ENCODE measurements at regions not wholly inside any gene's neighbourhood (a gene's known extent, or its start where the extent isn't known, plus 50 kb on each side); places are given as distances from the start of the nearest gene placed in this dataset.
"Not testable (repeated sequence)": the region's sequence is repeated elsewhere in the genome, so short reads cannot be mapped to it uniquely, and the experiment has no call there.

GRCh38 chr21:17101696-17102095 is 411.1 kb upstream of the CXADR start:
- no peaks in the 10 kb centered on the region for H3K4me1 Mint-ChIP-seq (ENCODE audit: low read depth)
- no peaks in the 10 kb centered on the region for H3K27me3 Mint-ChIP-seq
- ATAC-seq (no peak), DNase-seq (no peak)
- ChIA-PET POLR2A (no interaction called here), CTCF (no interaction called here)
- intact Hi-C loops (cut with micrococcal nuclease), result no loop called here
- H3K4me3 Mint-ChIP-seq, result no peak overlapping the region
- no peaks in the 10 kb centered on the region for H3K36me3 Mint-ChIP-seq (ENCODE audit: low read depth)
- H3K9me3 Mint-ChIP-seq, result peaks cover 12% of the 10 kb centered on the region
- TF ChIP-seq CTCF (IDR thresholded peaks at IDR 0.05), result no peak
- no peak overlapping the region for H3K27ac Mint-ChIP-seq

DNA sequence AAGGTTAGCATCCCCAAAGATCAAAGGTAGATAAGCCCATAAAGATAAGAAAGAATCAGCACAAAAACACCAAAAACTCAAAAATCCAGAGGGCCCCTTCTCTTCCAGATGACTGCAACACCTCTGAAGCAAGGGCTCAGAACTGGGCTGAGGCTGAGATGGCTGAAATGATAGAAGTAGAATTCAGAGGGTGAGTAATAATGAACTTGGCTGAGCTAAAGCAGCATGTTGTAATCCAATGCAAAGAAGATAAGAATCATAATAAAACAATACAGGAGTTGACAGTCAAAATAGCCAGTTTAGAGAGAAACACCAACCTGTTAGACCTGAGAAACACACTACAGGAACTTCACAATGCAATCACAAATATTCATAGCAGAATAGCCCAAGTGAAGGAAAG is 406.9 kb upstream of the CXADR start:
- no peaks in the 10 kb centered on the region for H3K4me1 Mint-ChIP-seq (ENCODE audit: low read depth)
- intact Hi-C loops (cut with micrococcal nuclease), result no loop called here
- CTCF ChIA-PET, result no interaction called here
- POLR2A ChIA-PET, result no interaction called here
- H3K4me3 Mint-ChIP-seq, result no peak overlapping the region
- H3K27ac Mint-ChIP-seq, result no peak overlapping the region
- H3K9me3 Mint-ChIP-seq, result peaks cover 13% of the 10 kb centered on the region
- H3K36me3 Mint-ChIP-seq (ENCODE audit: low read depth), result no peaks in the 10 kb centered on the region
- ATAC-seq (no peak), DNase-seq (no peak)
- no peak for TF ChIP-seq CTCF (IDR thresholded peaks at IDR 0.05)
- H3K27me3 Mint-ChIP-seq, result no peaks in the 10 kb centered on the region

DNA sequence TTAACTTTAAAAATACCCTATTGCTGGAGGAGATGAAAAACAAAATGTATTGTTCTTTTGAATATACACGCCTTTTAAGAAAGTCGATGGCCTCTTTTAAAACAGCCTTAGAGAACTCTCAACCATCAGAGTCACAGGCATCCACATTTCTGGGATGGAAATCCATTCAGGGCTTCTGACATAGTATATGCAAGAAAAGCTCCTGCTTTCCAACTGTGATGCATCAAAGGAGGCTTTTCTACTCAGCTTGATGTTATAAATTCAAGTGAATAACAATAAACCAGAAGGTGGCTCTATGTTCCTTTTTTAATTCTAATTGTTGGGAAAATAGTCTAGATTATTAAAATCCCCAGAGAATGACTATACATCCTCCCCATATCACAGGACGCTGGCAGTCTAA is 398.8 kb upstream of the CXADR start:
- no peaks in the 10 kb centered on the region for H3K27me3 Mint-ChIP-seq
- H3K9me3 Mint-ChIP-seq, result peaks cover 5% of the 10 kb centered on the region
- H3K27ac Mint-ChIP-seq, result no peak overlapping the region
- no peak overlapping the region for H3K4me3 Mint-ChIP-seq
- CTCF ChIA-PET, result no interaction called here
- H3K36me3 Mint-ChIP-seq (ENCODE audit: low read depth), result no peaks in the 10 kb centered on the region
- POLR2A ChIA-PET, result no interaction called here
- no peak for TF ChIP-seq CTCF (IDR thresholded peaks at IDR 0.05)
- ATAC-seq, result no peak
- H3K4me1 Mint-ChIP-seq (ENCODE audit: low read depth), result no peaks in the 10 kb centered on the region
- no peak for DNase-seq
- intact Hi-C loops (cut with micrococcal nuclease), result no loop called here

DNA sequence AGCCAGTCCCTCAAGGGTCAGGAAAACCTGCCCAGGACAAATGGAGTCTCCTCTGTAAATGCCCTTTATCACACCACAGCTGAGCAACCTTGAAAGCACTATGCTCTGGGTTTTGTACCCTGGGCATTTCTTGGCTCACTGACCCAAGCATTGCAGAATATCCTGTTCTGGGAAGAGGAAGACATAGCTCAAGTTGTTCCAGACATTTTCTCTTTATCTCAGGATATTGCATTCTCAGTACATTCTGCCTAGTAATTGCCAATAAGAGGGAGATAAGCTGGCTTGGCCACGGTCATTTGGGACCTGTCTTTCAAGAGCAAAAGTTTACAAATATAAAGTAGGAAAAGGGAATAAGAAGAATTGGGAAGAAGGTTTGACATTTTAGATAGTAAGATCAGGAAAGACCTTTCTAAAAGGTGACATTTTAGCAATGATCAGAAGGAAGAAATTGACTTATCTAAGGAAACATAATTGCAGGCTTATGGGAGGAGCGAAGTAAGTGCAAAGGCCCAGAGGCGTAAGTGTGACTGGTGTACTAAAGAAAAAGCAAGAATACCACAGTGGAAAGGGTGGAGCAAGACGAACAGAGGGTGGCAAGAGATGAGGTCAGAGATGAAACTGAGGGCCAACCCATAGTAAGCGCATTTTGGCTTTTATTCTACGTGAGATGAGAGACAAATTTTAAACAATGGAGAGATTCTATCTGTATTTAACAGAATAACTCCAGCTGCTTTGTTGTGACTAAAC is 394.0 kb upstream of the CXADR start:
- ATAC-seq (no peak), DNase-seq (no peak)
- CTCF ChIA-PET, result no interaction called here
- TF ChIP-seq CTCF (IDR thresholded peaks at IDR 0.05), result no peak
- H3K4me3 Mint-ChIP-seq, result no peak overlapping the region
- no peak overlapping the region for H3K27ac Mint-ChIP-seq
- no peaks in the 10 kb centered on the region for H3K4me1 Mint-ChIP-seq (ENCODE audit: low read depth)
- POLR2A ChIA-PET, result no interaction called here
- peaks cover 9% of the 10 kb centered on the region for H3K9me3 Mint-ChIP-seq
- H3K27me3 Mint-ChIP-seq, result no peaks in the 10 kb centered on the region
- H3K36me3 Mint-ChIP-seq (ENCODE audit: low read depth), result no peaks in the 10 kb centered on the region
- intact Hi-C loops (cut with micrococcal nuclease), result no loop called here

DNA sequence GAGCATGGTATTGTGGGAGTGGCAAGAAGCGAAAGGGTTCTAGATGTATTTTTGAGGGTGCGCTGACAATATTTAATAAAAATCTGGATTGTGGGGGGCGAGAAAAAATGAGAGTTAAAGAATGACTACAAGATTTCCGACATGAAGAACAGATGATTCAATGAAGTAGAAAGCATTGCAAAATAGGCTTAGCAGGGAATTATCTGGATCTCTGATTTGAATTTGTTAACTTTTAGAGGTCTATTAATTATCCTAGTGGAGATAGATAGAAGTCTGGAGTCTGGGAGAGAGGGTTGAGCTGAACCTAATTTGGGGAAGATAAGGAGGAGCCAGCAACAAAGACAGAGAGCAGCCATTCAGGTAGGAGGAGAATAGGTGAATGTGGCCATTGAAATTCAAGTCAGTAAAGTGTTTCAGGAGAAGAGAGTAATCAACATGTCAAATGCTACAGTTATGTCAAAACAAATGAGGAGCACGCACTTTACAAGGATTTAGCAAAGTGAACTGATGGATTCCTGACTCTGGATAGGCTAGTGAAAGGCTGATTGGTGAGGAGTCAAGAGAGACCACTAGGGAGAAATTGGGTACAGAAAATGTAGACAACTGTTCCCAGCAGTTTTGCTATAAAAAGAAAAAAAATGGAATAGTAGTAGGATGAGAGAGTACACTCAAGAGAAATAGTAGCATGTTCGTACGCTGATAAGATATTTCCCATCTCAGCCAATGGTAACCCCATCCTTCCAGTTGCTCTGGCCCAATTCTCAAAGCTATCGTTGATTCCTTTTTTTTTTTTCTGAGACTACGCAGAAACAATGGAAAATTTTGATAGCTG is 393.2 kb upstream of the CXADR start:
- H3K4me1 Mint-ChIP-seq (ENCODE audit: low read depth), result no peaks in the 10 kb centered on the region
- CTCF ChIA-PET, result no interaction called here

GRCh38 chr21:17127395-17127794 is 385.4 kb upstream of the CXADR start:
- H3K4me1 Mint-ChIP-seq (ENCODE audit: low read depth); H3K27me3 Mint-ChIP-seq; H3K36me3 Mint-ChIP-seq (ENCODE audit: low read depth); CTCF ChIA-PET; DNase-seq; POLR2A ChIA-PET; H3K27ac Mint-ChIP-seq; intact Hi-C loops (cut with micrococcal nuclease); H3K4me3 Mint-ChIP-seq; ATAC-seq; H3K9me3 Mint-ChIP-seq: not testable (repeated sequence)

More for the DNA sequence above, 393.2 kb upstream of the CXADR start:
- DNase-seq (no peak), ATAC-seq (no peak)
- Mint-ChIP-seq H3K4me3 (no peak overlapping the region), H3K36me3 (ENCODE audit: low read depth) (no peaks in the 10 kb centered on the region), H3K27ac (no peak overlapping the region), H3K9me3 (peaks cover 9% of the 10 kb centered on the region), H3K27me3 (no peaks in the 10 kb centered on the region)
- no peak for TF ChIP-seq CTCF (IDR thresholded peaks at IDR 0.05)
- POLR2A ChIA-PET, result no interaction called here
- intact Hi-C loops (cut with micrococcal nuclease), result no loop called here
